Chondrocyte (in vitro differentiated cells): ENCODE measurements at regions not wholly inside any gene's neighbourhood (a gene's known extent, or its start where the extent isn't known, plus 50 kb on each side); places are given as distances from the start of the nearest gene placed in this dataset.
"Not testable (repeated sequence)": the region's sequence is repeated elsewhere in the genome, so short reads cannot be mapped to it uniquely, and the experiment has no call there.

Source experiments
- DNase-seq: peaks from one replicate; pipeline ENCODE4 v3.0.0; 2021; ENCODE audit warnings: mixed read lengths, low spot score
- H3K27ac Mint-ChIP-seq: one replicate; pipeline ENCODE4 v1.8.0; 2021; ENCODE audit warnings: mild to moderate bottlenecking, moderate library complexity, mixed read lengths; ENCODE audit not compliant: unreplicated experiment
- H3K27me3 Mint-ChIP-seq: 2 replicates; pipeline ENCODE4 v1.8.0; 2021; ENCODE audit warnings: low read depth, mixed read lengths
- H3K36me3 Mint-ChIP-seq: 2 replicates; pipeline ENCODE4 v1.8.0; 2021; ENCODE audit warnings: low read depth, mixed read lengths
- H3K4me1 Mint-ChIP-seq: 2 replicates; pipeline ENCODE4 v1.8.0; 2021; ENCODE audit warnings: low read depth, mild to moderate bottlenecking, mixed read lengths
- H3K4me3 Mint-ChIP-seq: one replicate; pipeline ENCODE4 v1.8.0; 2021; ENCODE audit warnings: mild to moderate bottlenecking, moderate library complexity, mixed read lengths; ENCODE audit not compliant: unreplicated experiment
- H3K9me3 Mint-ChIP-seq: 2 replicates; pipeline ENCODE4 v1.8.0; 2021; ENCODE audit warnings: low read depth, mixed read lengths
- CTCF ChIP-seq: fragments of 200-600 bp; sonication (generic); IDR thresholded peaks from 2 replicates; pipeline ENCODE4 v1.5.0; 2021; ENCODE audit warnings: antibody characterized with exemption, mild to moderate bottlenecking, moderate library complexity

GRCh38 chr13:81197483-81197882, 856.6 kb upstream of the SPRY2 start:
- Mint-ChIP-seq H3K9me3 (peaks cover 5% of the 10 kb centered on the region), H3K36me3 (no peaks in the 10 kb centered on the region), H3K4me1 (no peaks in the 10 kb centered on the region), H3K4me3 (no peak overlapping the region), H3K27me3 (no peaks in the 10 kb centered on the region), H3K27ac (no peak overlapping the region)
- no peak for TF ChIP-seq CTCF
- no peak for DNase-seq

DNA sequence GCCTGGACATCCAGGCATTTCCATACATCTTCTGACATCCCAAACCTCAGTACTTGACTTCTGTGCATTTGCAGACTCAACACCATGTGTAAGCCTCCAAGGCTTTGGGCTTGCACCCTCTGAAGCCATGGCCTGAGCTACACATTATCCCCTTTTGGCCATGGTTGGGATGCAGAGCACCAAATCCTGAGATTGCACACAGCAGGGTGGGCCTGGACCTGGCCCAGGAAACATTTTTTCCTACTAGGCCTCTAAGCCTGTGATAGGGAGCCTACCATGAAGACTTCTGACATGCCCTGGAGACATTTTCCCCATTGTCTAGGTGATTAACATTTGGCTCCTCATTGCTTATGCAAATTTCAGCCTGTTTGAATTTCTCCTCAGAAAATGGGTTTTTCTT, 853.4 kb upstream of the SPRY2 start:
- H3K27me3 Mint-ChIP-seq = peaks cover 4% of the 10 kb centered on the region
- no peaks in the 10 kb centered on the region for H3K36me3 Mint-ChIP-seq
- H3K9me3 Mint-ChIP-seq = peaks cover 5% of the 10 kb centered on the region
- H3K4me3 Mint-ChIP-seq = no peak overlapping the region
- no peak for TF ChIP-seq CTCF
- H3K27ac Mint-ChIP-seq = no peak overlapping the region
- H3K4me1 Mint-ChIP-seq = no peaks in the 10 kb centered on the region
- no peak for DNase-seq

- no peak for DNase-seq
- Mint-ChIP-seq H3K4me1 (peaks cover 13% of the 10 kb centered on the region), H3K27me3 (peaks cover 3% of the 10 kb centered on the region), H3K4me3 (no peak overlapping the region), H3K27ac (no peak overlapping the region), H3K9me3 (no peaks in the 10 kb centered on the region), H3K36me3 (no peaks in the 10 kb centered on the region)
- no peak for TF ChIP-seq CTCF
These were observed 843.8 kb upstream of the SPRY2 start for GRCh38 chr13:81184556-81185265.

DNA sequence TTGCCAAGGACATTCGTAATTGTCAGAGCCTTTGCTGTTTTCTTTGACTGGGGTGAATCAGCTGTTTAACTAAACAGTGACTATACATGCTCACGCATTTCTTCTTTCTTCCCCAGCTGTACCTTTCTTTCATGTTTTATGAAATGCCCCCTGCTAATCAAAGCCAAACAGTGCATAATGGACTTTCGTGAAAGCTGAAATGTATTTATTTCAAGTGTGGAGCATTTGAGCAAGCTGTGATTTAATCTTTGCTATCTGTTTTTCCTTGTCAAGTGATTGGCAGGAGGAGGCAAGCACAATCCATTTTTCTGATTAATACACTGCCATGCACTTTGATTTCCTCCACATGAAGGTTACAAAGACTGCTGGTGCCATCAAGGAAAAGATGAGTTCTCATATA, 831.7 kb upstream of the SPRY2 start:
- Mint-ChIP-seq H3K27me3 (peaks cover 15% of the 10 kb centered on the region), H3K36me3 (no peaks in the 10 kb centered on the region), H3K4me3 (no peak overlapping the region), H3K9me3 (no peaks in the 10 kb centered on the region), H3K27ac (no peak overlapping the region), H3K4me1 (no peaks in the 10 kb centered on the region)
- no peak for DNase-seq
- TF ChIP-seq CTCF = no peak

- Mint-ChIP-seq H3K4me3 (no peak overlapping the region), H3K27me3 (peaks cover 16% of the 10 kb centered on the region), H3K36me3 (no peaks in the 10 kb centered on the region), H3K9me3 (no peaks in the 10 kb centered on the region), H3K4me1 (no peaks in the 10 kb centered on the region), H3K27ac (no peak overlapping the region)
- TF ChIP-seq CTCF = peak; percentile 96
- DNase-seq = no peak
These were observed 830.2 kb upstream of the SPRY2 start for GRCh38 chr13:81171065-81171647.

DNA sequence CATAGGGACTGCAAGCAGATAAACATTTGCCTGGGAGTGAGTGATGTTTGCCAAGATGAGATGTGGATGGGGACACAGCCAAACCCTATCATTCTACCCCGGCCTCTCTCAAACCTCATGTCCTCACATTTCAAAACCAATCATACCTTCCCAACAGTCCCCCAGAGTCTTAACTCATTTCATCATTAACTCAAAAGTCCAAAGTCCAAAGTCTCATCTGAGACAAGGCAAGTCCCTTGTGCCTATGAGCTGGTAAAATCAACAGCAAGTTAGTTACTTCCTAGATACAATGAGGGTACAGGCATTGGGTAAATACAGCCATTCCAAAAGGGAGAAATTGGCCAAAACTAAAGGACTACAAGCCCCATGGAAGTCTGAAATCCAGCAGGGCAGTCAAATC, 822.9 kb upstream of the SPRY2 start:
- not testable (repeated sequence) for H3K4me3 Mint-ChIP-seq, H3K27me3 Mint-ChIP-seq, DNase-seq, H3K36me3 Mint-ChIP-seq, H3K4me1 Mint-ChIP-seq, H3K27ac Mint-ChIP-seq, H3K9me3 Mint-ChIP-seq
